ENCODE measurements at regions not wholly inside any gene's neighbourhood (a gene's known extent, or its start where the extent isn't known, plus 50 kb on each side); places are given as distances from the start of the nearest gene placed in this dataset.

GRCh38 chr2:17282245-17282644, 236.0 kb downstream of the RAD51AP2 start:
- TF ChIP-seq CTCF (IDR thresholded peaks at IDR 0.05; ENCODE audit: extremely low read depth, missing control alignments) = no peak

GRCh38 chr2:17276220-17276619, 242.0 kb downstream of the RAD51AP2 start:
- no peak for DNase-seq (ENCODE audit: low spot score)
- TF ChIP-seq CTCF (IDR thresholded peaks at IDR 0.05; ENCODE audit: extremely low read depth, missing control alignments) = no peak

More at GRCh38 chr2:17282245-17282644, 236.0 kb downstream of the RAD51AP2 start:
- no peak for DNase-seq (ENCODE audit: low spot score)

- no peak for DNase-seq (ENCODE audit: low spot score)
- TF ChIP-seq CTCF (IDR thresholded peaks at IDR 0.05; ENCODE audit: extremely low read depth, missing control alignments) = no peak
These were observed 245.4 kb downstream of the RAD51AP2 start for GRCh38 chr2:17272652-17273525.

GRCh38 chr2:17272170-17272569, 246.1 kb downstream of the RAD51AP2 start:
- DNase-seq (ENCODE audit: low spot score) = no peak
- TF ChIP-seq CTCF (IDR thresholded peaks at IDR 0.05; ENCODE audit: extremely low read depth, missing control alignments) = no peak

- no peak for TF ChIP-seq CTCF (IDR thresholded peaks at IDR 0.05; ENCODE audit: extremely low read depth, missing control alignments)
- DNase-seq (ENCODE audit: low spot score) = no peak
These were observed 246.8 kb downstream of the RAD51AP2 start for GRCh38 chr2:17271416-17271815.

GRCh38 chr2:17270894-17271293, 247.3 kb downstream of the RAD51AP2 start:
- DNase-seq (ENCODE audit: low spot score) = no peak
- no peak for TF ChIP-seq CTCF (IDR thresholded peaks at IDR 0.05; ENCODE audit: extremely low read depth, missing control alignments)

- TF ChIP-seq CTCF (IDR thresholded peaks at IDR 0.05; ENCODE audit: extremely low read depth, missing control alignments) = no peak
- DNase-seq (ENCODE audit: low spot score) = no peak
These were observed 254.7 kb downstream of the RAD51AP2 start for GRCh38 chr2:17263570-17263968.

All from GM20000 (cell line).